VCaP (cell line): ENCODE measurements at regions not wholly inside any gene's neighbourhood (a gene's known extent, or its start where the extent isn't known, plus 50 kb on each side); places are given as distances from the start of the nearest gene placed in this dataset.

ENCODE experiments used
- H3K27ac ChIP-seq: fragments of 450-650 bp; 2 replicates; pipeline ENCODE4 v1.5.1; 2017
- TF ChIP-seq, protein P1 (sequence below): fragments of 450-650 bp; conservative IDR thresholded peaks from 2 replicates; pipeline ENCODE4 v1.5.1; 2017; ENCODE audit warnings: mild to moderate bottlenecking, moderate library complexity

GRCh38 chr17:56064506-56064905 lies 88.8 kb upstream of the ANKFN1 start:
- H3K27ac ChIP-seq, result no peak overlapping the region
- TF ChIP-seq, protein P1, sequence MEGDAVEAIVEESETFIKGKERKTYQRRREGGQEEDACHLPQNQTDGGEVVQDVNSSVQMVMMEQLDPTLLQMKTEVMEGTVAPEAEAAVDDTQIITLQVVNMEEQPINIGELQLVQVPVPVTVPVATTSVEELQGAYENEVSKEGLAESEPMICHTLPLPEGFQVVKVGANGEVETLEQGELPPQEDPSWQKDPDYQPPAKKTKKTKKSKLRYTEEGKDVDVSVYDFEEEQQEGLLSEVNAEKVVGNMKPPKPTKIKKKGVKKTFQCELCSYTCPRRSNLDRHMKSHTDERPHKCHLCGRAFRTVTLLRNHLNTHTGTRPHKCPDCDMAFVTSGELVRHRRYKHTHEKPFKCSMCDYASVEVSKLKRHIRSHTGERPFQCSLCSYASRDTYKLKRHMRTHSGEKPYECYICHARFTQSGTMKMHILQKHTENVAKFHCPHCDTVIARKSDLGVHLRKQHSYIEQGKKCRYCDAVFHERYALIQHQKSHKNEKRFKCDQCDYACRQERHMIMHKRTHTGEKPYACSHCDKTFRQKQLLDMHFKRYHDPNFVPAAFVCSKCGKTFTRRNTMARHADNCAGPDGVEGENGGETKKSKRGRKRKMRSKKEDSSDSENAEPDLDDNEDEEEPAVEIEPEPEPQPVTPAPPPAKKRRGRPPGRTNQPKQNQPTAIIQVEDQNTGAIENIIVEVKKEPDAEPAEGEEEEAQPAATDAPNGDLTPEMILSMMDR, result no peak

GRCh38 chr17:56074361-56074890 lies 78.8 kb upstream of the ANKFN1 start:
- H3K27ac ChIP-seq, result no peak overlapping the region

GRCh38 chr17:56076980-56077379 lies 76.3 kb upstream of the ANKFN1 start:
- H3K27ac ChIP-seq, result no peak overlapping the region
- TF ChIP-seq, protein P1, result no peak

More at GRCh38 chr17:56074361-56074890, 78.8 kb upstream of the ANKFN1 start:
- TF ChIP-seq, protein P1, result no peak

DNA sequence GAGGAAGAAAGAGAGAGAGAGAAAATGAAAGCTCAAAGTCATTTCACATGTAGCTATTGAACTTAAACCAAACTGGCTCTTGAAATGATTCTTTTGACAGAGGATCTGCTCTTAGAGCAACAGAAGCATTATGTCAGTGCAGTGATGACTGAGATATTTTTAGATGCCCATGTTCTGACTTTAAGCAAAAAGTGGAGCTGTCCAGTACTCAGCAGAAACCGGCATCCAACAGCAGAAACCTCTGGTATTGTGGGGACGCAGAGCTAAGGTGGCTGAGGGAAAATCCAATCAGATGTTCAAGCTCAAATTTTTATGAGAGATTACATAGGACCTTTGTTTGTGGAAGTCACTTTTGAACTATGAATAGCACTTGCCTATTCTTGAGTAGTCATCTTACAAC lies 69.8 kb upstream of the ANKFN1 start:
- TF ChIP-seq, protein P1, result no peak

GRCh38 chr17:56085576-56086267 lies 67.6 kb upstream of the ANKFN1 start:
- TF ChIP-seq, protein P1, result no peak
- no peak overlapping the region for H3K27ac ChIP-seq

More for the DNA sequence above, 69.8 kb upstream of the ANKFN1 start:
- no peak overlapping the region for H3K27ac ChIP-seq

GRCh38 chr17:56087199-56087598 lies 66.1 kb upstream of the ANKFN1 start:
- no peak overlapping the region for H3K27ac ChIP-seq
- TF ChIP-seq, protein P1, result no peak

DNA sequence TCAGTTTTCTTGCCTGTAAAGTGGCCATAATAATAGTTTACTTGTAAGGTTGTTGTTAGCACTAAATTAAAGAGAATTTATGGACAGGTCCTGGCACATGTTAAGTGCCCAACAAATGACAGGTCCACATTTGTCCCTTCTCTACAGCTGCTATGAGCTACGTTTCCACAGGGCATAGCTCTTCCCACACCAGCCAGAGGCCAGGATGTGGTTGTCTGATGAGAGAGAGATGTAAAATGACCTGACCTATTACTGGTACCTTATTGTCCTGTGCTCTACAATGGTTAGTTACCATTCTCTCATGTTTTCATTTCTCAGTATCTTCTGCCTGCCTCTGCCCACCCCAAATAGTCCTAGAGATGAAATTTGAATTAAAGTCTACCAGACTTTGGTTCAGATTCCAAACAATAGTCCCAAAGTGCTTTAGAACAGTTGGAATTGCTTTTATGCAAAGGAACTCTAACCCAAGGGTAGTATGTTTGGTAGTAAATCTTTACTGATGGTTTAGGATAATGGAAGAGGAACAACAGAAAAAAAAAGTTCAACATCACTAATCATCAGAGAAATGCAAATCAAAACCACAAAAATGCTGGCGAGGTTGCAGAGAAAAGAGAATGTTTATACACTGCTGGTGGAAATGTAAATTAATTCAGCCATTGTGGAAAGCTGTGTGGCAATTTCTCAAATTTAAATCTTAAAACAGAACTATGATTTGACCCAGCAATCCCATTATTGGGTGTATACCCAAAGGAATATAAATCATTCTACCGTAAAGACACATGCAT lies 57.1 kb upstream of the ANKFN1 start:
- TF ChIP-seq, protein P1, result no peak
- no peak overlapping the region for H3K27ac ChIP-seq
